ENCODE measurements at regions not wholly inside any gene's neighbourhood (a gene's known extent, or its start where the extent isn't known, plus 50 kb on each side); places are given as distances from the start of the nearest gene placed in this dataset.

DNA sequence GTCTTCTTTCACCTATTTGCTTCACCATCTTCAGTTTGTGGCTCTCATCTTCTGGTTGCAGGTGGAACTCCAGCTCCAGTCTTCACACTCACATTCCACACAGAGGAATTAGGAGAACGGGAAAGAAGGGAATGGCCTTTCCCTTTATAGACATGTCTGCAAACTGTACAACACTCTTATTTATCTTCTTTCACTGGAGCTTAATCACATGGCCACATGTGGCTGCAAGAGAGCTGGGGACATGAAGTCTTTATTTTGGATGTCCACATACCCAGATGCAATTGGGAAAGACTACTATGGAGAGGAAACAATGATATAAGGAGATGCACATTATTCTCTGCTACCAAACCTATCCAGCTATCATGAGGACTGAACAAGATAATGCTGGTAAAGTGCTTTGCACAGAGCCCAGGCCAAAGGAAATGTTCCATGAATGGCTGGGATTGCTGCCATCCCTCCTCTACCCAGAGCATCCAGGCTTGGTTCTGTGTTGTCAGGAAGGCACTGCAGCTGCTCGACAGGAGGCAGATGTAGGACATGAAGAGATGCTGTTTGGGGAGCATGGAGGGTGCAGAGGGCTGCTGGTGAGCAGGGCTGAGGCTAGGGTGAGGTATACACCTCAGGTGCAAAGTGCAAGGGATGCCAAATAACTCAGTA, 183.8 kb upstream of the TBX20 start:
- FAIRE-seq = no peak

DNA sequence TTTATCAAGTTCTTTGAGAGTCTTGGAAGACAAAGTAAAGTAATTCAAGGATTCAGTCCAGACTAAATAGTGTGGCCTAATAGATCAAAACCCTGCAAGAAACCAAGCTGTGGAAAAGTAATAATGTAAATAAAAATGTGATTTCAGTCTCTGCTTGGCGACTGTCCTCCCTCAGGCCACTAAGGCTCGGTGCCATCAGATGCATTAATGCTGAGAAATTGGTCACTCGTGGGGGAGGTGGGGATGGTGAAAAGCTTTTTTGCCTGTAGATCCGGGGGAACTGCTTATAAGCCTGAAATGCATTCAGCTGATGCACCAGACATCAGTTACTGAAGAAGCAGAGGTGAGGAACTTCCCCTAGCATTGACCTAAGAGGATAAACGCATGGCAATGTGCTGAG, 182.6 kb upstream of the TBX20 start:
- FAIRE-seq = no peak

DNA sequence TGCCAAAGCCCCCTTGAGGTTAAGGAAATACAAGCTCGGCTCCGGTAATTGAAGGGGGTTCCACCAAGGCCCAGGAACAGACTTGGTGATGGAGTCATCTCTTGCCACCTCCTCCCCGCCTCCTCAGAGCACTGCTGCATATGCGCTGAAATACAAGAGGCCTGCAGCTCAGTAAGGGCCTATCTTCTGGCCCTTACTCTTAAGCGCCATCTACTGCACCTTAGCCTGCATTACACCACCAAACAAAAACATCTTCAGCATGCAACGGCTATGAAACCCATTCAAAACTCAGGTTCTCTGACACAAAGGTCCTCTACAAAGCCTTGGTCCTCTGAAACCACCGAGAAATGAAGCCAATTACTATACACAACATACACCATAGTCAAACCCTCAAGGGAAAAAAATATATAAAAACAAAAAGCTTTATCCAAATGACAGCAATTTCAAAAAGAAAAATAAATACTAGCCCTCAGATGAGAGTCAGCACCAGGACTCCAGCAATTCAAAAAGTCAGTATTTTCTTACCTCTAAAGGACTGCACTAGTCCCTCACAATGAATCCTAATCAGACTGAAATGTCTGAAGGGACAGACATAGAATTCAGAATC, 176.8 kb upstream of the TBX20 start:
- no peak for FAIRE-seq

DNA sequence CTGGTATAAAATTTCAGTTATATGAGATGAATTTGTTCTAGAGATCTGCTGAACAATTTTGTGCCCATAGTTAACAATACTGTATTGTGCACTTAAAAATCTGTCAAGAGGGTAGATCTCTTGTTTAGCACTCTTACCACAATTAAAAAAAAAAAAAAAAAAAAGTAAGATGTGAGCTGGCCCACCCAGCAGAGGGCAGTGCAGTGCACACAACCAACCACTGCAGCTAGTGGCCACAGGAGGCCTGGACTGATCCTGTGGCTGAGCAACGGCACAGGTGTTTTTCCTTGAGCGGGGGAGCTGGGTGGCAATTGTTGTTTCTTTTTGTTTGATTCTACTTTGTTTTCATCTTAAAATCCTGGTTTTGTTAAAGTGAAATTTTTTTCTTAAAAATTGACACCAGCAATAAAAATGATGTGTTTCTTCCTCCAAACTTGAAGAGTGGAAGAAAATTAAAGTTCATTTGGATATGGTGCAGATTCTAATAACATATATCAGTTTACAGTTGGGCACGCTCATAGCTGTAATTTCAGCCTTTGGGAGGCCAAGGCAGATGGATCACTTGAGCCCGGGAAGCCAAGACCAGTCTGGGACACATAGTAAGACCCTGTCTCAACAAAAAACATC, 171.1 kb upstream of the TBX20 start:
- FAIRE-seq = no peak

DNA sequence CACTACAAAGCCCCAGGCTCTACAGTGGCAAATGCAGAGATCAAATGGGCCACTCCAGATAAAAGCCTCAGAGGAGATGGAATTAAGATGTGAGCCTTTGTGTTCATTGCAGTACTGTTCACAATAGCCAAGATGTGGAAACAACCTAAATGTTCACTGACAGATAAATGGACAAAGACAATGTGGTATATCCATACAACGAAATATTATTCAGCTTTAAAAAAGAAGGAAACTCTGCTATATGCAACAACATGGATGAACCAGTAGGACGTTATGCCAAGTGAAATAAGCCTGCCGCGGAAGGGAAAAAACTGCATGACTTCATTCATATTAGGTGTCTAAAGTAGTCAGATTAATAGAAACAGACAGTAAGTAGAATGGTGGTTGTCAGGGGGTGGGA, 170.5 kb upstream of the TBX20 start:
- no peak for FAIRE-seq

DNA sequence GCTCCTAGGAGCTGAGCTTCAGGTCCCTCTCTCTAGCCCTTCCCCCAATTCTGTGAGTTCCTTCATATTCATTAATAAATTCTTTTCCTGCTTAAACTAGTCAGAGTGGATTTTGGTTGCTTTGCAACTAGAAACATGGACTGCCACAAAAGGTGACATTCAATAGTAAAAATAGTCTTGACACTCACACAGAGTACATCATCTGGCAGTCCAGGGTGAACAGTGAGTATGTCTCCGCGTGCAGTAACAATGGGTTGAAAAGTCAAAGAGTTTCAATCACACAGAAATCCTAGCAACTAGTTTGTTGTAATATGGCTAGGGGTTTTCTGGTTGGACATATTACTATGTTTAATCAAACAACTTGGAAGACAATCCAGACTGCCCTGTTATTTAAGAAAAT, 168.8 kb upstream of the TBX20 start:
- FAIRE-seq = no peak

DNA sequence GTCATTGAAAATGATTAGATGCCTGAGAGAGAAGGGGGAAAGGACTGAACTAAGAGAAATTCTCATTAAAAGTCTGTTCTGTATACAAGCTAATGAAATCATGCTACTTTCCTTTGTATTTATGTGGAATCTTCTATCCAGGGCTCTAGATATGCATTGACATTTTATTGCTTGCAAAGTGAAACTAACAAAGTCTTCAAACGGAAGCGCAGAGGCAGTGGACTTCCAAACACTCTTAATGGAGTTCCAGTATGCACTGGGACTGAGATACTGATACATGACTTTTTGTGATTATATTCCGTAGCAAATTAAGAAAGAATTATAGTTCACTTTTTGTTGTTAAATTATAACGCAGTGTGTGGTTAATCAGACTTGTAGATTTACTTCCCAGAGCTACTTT, 166.8 kb upstream of the TBX20 start:
- FAIRE-seq = no peak

DNA sequence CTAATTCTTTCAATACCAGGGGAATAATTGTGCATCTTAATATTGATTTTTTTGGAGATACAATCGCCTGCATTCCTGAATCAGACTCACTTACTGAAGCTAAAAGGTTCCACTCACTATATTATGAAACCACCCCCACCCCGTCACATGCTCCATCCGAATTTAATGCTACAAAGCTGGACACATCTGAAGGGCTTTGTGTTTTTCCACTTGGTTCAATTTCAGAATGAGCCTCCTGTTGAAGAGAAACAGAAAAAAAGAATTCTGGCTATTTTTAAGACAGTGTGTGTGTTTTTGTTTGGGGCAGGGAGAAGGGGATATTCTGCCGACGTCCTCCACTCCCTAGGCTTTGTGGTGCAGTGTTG, 165.5 kb upstream of the TBX20 start:
- no peak for FAIRE-seq

DNA sequence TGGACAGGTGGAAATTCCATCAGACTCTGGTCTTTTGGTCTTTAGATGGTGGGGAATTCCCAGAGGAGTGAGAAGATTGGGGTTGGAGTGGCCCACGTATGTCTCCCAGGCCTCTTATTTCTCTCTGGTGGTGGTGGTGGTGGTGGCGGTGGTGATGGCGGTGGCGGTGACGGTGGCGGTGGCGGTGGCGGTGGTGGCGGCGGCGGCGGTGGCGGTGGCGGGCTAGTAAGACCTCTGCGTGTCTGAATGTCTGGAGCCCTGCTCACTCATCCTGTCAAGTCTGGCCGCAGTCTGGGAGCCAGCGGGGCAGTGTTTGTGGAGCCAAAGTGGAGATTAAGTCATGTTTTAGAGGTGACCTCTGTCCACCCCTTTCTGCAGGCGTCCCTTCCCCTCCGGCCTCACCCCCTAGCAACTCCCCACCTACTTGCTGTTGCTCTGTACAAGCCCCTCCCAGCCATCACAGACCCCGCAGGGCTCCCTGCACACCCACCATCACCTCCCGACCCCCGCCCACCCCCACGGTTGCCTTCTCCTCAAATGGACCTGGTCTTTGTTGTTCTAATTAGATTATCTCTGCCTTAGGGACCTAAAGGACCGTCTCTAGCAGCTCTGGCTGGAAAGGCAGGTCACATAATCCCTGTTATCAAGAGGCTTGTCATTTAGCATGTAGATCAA, 165.0 kb upstream of the TBX20 start:
- FAIRE-seq = no peak

DNA sequence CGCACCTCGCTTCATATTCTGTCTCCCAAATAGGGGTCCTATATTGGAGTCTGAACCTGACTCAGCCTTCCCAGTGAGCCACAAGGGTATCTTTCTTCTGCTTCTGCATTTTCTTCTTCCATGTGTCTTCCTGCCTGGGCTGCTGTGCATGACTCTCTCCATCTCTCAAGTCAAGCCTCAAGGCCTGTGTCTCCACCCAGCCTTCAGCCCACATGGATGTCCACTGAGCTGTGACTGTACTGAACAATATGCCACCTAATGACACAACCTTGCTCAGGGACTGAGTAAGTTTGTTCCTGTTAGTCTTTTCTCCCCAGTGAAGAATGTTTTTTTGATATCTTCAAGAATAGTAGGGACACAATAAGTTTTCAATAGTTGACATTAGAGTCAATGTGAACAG, 162.7 kb upstream of the TBX20 start:
- no peak for FAIRE-seq

DNA sequence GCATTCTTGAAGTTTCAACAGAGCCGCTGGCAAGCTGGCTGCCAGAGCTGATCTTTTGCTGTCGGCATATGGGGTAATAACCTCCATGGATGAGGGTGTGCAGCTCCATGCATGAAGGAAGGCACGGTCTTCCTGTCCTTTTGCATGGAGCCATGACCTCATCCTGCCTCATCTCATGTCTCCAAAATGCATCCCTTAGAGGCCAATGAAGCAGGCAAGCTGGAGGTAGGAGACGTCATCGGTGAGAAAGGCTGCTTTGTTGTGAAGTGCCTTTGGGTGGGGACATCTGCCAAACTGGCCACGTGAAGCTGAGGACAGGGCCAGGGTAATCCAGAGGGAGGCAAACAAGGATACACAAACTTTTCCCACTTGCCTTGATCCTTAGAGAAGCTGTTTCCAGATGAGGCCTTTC, 161.5 kb upstream of the TBX20 start:
- FAIRE-seq = no peak

DNA sequence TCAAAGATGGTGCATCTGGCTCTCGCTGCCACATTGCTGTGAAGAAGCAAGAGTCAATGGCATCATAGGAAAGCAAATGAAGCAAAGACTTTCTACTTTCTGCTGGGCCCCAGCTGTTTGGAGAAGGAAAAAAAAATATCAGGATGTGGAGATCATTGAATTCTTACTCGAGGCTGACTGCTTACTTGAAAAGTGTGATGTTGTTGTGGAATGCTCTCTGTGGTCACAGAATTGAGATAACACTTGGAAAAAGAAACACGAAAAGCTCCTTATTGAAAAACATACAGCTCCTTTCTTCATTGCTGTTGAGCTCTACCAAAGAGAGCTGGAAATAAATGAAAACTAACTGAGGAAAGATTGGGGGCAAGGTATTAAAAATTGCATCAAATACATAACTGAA, 157.4 kb upstream of the TBX20 start:
- FAIRE-seq = no peak

DNA sequence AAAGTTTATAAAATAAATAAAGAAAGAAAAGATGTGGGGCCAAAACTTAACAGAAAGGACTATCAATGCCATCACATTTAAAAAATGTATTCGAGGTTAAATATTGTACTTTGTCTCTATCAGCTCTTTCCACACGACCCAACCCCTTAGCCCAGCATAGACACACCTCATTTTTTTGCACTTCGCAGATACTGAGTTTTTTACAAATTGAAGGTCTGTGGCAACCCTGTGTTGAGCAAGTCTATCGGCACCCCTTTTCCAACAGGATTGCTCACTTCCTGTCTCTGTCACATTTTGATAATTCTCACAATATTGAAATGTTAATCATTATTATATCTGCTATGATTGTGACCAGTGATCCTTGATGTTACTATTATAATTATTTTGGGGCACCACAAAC, 151.6 kb upstream of the TBX20 start:
- no peak for FAIRE-seq

DNA sequence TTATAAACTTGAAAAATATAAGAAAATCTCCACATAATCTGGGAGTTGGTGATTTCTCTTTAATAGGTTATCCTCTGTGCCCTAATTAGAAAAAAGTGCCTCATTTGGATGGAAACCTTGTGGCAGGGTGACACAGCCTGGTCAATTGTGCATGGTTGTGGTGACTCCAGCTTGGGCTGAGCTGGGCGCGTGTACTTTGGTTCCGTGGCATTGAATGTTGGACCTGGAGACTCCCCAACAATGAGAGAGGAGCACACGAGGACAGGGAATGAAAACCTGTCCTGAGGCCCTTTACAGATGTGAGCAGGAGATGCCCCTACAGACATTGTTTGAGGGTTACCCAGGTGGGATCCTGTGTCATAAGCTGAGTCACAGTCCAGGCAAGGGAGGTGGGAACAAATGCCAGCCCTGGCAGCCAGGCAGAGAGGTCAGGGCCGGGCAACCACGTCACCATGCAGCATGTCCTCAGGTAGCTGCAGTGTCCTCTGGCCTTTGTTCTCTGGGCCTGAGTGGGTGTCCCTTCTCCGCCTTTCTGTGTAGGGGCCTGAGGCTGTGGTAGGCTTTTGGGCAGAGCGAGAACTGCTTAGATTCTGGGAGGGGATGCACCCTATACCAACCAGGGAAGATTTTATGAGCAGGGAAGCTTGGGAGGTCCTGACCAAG, 147.4 kb upstream of the TBX20 start:
- no peak for FAIRE-seq

DNA sequence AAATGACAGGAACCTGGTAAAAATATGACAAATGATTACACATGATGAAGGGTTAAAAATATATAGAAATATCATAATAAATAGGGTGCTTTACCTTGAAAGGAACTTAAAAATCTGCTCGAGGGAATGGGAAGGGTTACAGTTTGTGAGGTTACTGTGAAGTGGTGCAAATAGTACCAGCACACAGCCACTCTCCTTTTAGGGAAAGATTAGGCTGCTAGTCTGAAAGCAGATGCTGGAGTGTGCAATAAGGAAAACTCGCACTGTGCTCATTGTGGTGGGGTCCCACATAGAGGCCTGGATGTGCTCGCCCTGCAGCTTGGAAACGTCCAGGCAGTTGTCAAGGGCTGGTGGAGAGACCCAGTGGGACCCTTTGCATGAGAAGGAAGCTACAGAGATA, 145.9 kb upstream of the TBX20 start:
- no peak for FAIRE-seq

DNA sequence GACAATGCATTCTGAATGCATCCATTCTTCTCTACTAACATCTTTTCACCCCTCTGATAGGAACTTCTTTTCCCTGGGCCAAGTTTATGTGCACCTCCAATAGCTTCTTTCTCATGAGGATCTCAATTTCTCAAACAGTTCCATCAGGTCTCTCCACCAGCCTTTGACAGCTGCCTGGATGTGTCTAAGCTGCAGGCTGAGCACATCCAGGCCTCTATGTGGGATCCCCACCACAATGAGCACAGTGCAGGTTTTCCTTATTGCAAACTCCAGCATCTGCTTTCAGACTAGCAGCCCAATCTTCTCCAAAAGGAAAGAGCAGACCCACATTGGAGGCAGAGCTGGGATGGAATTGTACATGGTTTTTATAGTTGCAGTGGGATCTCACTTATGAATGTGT, 145.3 kb upstream of the TBX20 start:
- FAIRE-seq = no peak

DNA sequence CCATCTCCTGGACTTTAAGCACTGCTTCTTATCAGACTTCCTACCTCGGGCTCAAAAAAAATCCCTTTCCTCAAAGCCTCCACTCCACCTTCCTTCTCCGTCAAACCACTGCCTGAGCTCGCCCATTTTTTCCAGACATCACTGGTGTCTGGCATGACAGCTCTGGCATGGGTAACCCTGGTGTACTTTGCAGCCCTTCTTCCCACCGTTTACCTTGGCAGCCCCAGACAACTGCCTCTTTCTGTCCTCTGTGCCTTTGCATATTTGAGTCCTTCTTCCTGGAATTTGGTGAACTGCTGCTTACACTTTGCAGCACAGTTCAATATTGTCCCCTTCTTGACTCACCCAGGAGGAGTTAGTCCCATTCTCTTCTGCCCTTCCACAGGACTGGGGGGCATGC, 144.6 kb upstream of the TBX20 start:
- no peak for FAIRE-seq

DNA sequence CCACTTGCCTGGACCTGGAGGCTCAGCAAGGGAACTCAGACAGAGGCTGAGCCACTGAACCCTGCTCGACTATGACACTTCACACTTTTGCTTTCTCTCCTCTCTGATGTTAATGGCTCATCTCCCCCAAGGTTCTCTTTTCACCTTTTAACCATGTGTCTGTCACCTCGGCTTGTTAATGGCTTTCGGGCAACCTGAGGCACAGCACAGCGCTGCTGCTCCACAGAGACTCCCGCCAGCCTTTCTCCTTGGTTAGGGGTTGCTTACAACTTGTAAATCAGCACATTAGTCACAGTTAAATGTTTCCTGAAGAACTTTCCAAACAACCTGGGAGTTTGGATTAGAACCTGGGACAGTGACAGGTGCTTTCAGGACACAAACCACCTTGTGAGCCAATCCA, 136.2 kb upstream of the TBX20 start:
- no peak for FAIRE-seq

DNA sequence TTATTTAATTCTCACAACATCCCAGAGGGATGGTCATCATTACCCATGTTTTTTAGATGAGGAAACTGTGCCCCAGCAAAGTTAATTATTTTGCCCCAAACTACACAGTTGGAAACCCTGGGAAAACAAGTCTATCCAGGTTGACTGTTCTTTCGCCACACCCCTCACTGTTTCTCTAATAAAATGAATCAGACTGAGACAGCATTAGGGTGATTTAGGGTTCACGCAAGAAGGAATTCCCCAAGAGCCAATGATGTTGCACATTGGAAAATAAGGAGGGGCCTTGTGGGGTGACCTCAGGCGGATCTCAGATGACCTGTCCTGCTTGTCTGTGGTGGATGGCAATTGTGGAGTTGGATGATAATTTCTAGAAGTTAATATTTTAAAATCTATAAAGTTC, 135.7 kb upstream of the TBX20 start:
- no peak for FAIRE-seq

DNA sequence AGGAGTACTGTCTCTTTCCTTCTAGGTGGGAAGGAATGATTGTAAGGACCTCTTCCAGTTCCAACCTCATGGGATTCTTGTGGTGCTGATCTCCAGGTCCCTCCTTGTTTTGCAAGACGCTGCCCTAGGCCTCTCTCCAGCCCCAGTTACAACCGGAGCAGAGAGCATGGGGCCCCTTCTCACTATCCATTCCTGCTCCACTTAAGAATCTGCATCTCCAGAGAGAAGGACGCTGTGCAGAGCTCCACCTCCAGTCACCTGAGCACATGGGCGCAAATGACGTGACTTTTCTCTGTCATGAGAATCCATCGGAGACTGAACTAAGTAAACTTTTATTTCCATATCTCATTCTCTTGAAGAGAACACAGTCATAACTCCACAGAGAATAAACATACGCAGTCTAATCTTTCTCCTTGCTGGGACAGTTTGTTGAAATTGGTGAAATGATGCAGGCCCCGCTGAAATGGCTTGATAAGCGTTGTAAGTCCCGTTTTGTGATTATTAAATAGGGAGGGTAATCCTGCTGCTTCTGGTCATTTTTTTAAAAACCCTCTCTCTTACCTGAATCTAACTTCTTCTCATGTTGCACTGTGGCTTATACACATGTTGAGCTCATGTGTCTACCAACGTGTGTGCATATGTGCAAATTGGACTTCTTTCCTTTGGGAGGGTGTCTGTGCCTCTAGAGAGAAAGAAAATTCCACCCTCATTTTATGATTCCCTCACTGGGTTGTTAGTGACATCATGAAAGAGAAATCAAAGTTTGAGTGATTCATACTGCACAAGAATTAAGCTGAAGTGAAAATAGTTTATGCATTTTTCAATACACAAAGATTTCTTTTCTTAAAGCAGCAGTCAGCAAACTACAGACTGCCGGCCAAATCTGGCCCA, 133.2 kb upstream of the TBX20 start:
- no peak for FAIRE-seq

DNA sequence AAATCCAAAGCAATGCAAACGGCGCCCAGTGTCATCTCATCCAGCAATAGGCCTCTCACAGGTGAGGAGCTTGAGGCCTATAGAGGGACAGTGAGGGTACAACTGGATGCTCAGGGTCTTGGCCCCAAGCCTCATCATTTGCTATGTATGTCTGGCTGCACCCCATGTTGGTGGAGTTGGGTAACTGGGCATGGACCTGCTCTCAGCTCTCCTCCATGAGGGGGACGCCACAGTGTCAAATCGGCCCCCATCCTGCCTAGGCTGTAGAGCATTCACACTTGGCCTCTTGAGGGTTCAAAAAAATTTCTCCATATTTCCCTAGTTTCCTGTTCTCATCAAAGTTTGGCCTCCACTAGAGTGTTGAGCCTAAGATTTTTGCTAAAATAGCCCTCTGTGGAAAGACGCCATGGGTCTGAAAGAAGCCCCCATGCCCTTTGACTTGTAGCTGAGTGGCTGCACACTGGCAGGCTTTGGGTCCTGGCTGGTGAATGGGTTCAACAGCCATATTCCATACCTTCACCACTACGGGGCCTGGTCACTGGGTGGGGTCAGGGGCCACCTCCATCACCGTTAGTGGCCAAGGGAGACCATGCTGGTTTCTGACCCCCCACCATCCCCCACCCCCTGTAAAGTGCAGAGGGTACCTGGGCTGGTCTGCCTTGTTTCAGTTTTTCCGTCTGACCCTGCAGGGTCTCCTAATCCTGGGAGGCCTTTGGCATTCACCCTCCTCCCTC, 132.3 kb upstream of the TBX20 start:
- FAIRE-seq = no peak

Data from A204.1 (cell line).